T-cell (primary cell): ENCODE measurements at regions not wholly inside any gene's neighbourhood (a gene's known extent, or its start where the extent isn't known, plus 50 kb on each side); places are given as distances from the start of the nearest gene placed in this dataset.

Source experiments
- ATAC-seq, 4 experiments: fragments of 200-7000 bp in 3 of 4; fragments of 150-1000 bp in 1 of 4; cut with Tn5 transposase; replicated peaks in 1 of 4; 1 replicate in 3 of 4; 2 replicates in 1 of 4; pipeline ENCODE4 v1.10.0; 2021; ENCODE audit warnings: moderate library complexity in 3 of 4, mild to moderate bottlenecking in 2 of 4, moderate number of reproducible peaks in 1 of 4
- CTCF ChIA-PET, 2 donors: fragments of 300-600 bp; sonication (Branson Sonifier 250); formaldehyde crosslinking; loops; one replicate each; lab custom pipeline; 2022; ENCODE audit warnings: antibody characterized with exemption in 2 of 2; lab: Charles Lee
- POLR2A ChIA-PET, 2 donors: fragments of 300-600 bp; sonication (Branson Sonifier 250); formaldehyde crosslinking; loops; one replicate each; lab custom pipeline; 2022; ENCODE audit warnings: antibody characterized with exemption in 2 of 2; lab: Charles Lee
- DNase-seq, 35 experiments: peaks; one replicate each; pipeline versions ENCODE4 v3.0.0 to v3.0.0-alpha.2; 2013 to 2023
- H3K27ac ChIP-seq: one replicate; pipeline ENCODE4 v1.5.1; 2013; ENCODE audit warnings: low read length
- H3K27me3 ChIP-seq, 2 experiments: replicated peaks in 1 of 2; 1 replicate in 1 of 2; 2 replicates in 1 of 2; pipeline versions ENCODE4 v1.6.1 to v1.7.0; 2013; ENCODE audit warnings: low read length in 1 of 2, mixed read lengths in 1 of 2; ENCODE audit not compliant: control insufficient read depth in 2 of 2, insufficient read depth in 2 of 2; ENCODE audit errors: extremely low read depth in 1 of 2
- H3K36me3 ChIP-seq, 2 donors: 1 replicate in 1 of 2; 2 replicates in 1 of 2; pipeline versions ENCODE4 v1.6.1 to v1.7.0; 2013; ENCODE audit warnings: low read length in 1 of 2; ENCODE audit not compliant: control insufficient read depth in 2 of 2, insufficient read depth in 1 of 2; ENCODE audit errors: extremely low read depth in 1 of 2
- H3K4me1 ChIP-seq, 2 experiments: 1 replicate in 1 of 2; 2 replicates in 1 of 2; pipeline versions ENCODE4 v1.6.1 to v1.7.0; 2013; ENCODE audit warnings: low read length in 2 of 2, mixed read lengths in 1 of 2; ENCODE audit not compliant: insufficient read depth in 2 of 2, control insufficient read depth in 1 of 2; ENCODE audit errors: extremely low read depth in 1 of 2
- H3K4me3 ChIP-seq, 2 donors: 1 replicate in 1 of 2; 2 replicates in 1 of 2; pipeline versions ENCODE4 v1.5.1 to v1.7.0; 2013; ENCODE audit warnings: mild to moderate bottlenecking in 2 of 2, low read length in 1 of 2, moderate library complexity in 1 of 2; ENCODE audit not compliant: control insufficient read depth in 1 of 2; ENCODE audit errors: extremely low read depth in 1 of 2
- H3K9me3 ChIP-seq: 2 replicates; pipeline ENCODE4 v1.7.0; 2013
- H3K27ac Mint-ChIP-seq, 2 donors: one replicate each; pipeline ENCODE4 v1.8.0; 2020 to 2021; ENCODE audit warnings: mild to moderate bottlenecking in 2 of 2, mixed read lengths in 2 of 2
- H3K27me3 Mint-ChIP-seq, 2 donors: one replicate each; pipeline ENCODE4 v1.8.0; 2021 to 2022; ENCODE audit warnings: mixed read lengths in 2 of 2
- H3K36me3 Mint-ChIP-seq: one replicate; pipeline ENCODE4 v1.8.0; 2021; ENCODE audit warnings: mixed read lengths
- H3K4me1 Mint-ChIP-seq, 3 donors: one replicate each; pipeline ENCODE4 v1.8.0; 2020 to 2022; ENCODE audit warnings: mixed read lengths in 3 of 3, mild to moderate bottlenecking in 1 of 3
- H3K4me3 Mint-ChIP-seq, 3 donors: one replicate each; pipeline ENCODE4 v1.8.0; 2020 to 2022; ENCODE audit warnings: mild to moderate bottlenecking in 3 of 3, mixed read lengths in 3 of 3, moderate library complexity in 3 of 3
- H3K9me3 Mint-ChIP-seq, 3 donors: one replicate each; pipeline ENCODE4 v1.8.0; 2020 to 2022; ENCODE audit warnings: mixed read lengths in 3 of 3
- WGBS: methylation state at CpG from one replicate; pipeline ENCODE4 v1.1.5; 2013; ENCODE audit warnings: missing lambda C conversion rate; ENCODE audit not compliant: insufficient coverage; 5-methylcytosine and 5-hydroxymethylcytosine counted together

- no peaks in the 10 kb centered on the region for H3K27me3 Mint-ChIP-seq
- Histone ChIP-seq H3K4me1 (no peaks in the 10 kb centered on the region), H3K36me3 (no peaks in the 10 kb centered on the region), H3K4me3 (no peak overlapping the region), H3K27me3 (no peaks in the 10 kb centered on the region), H3K9me3 (no peaks in the 10 kb centered on the region), H3K27ac (no peak overlapping the region)
- POLR2A ChIA-PET = no interaction called here
- DNase-seq = no peak
- CTCF ChIA-PET = no interaction called here
- H3K9me3 Mint-ChIP-seq = no peaks in the 10 kb centered on the region
- no peak for ATAC-seq
- no CpG with 5 or more reads among the region's 2 CpGs for WGBS
- H3K4me3 Mint-ChIP-seq = no peak overlapping the region
- no peaks in the 10 kb centered on the region for H3K4me1 Mint-ChIP-seq
- no peak overlapping the region for H3K27ac Mint-ChIP-seq
- no peaks in the 10 kb centered on the region for H3K36me3 Mint-ChIP-seq
Measured at GRCh38 chr18:68417166-68417799, 297.6 kb downstream of the TMX3 start.

- Histone ChIP-seq H3K4me3 (no peak overlapping the region), H3K27ac (no peak overlapping the region), H3K9me3 (no peaks in the 10 kb centered on the region), H3K36me3 (no peaks in the 10 kb centered on the region), H3K4me1 (no peaks in the 10 kb centered on the region), H3K27me3 (no peaks in the 10 kb centered on the region)
- H3K4me1 Mint-ChIP-seq = no peaks in the 10 kb centered on the region
- ATAC-seq (no peak), DNase-seq (no peak)
- WGBS = no CpG with 5 or more reads among the region's 2 CpGs
- H3K9me3 Mint-ChIP-seq = no peaks in the 10 kb centered on the region
- H3K4me3 Mint-ChIP-seq = no peak overlapping the region
- ChIA-PET POLR2A (no interaction called here), CTCF (no interaction called here)
- no peaks in the 10 kb centered on the region for H3K27me3 Mint-ChIP-seq
- no peak overlapping the region for H3K27ac Mint-ChIP-seq
- H3K36me3 Mint-ChIP-seq = no peaks in the 10 kb centered on the region
Measured at GRCh38 chr18:68414407-68414806, 300.5 kb downstream of the TMX3 start.

- Histone ChIP-seq H3K27ac (no peak overlapping the region), H3K27me3 (no peaks in the 10 kb centered on the region), H3K36me3 (no peaks in the 10 kb centered on the region), H3K4me3 (no peak overlapping the region), H3K9me3 (no peaks in the 10 kb centered on the region), H3K4me1 (no peaks in the 10 kb centered on the region)
- Mint-ChIP-seq H3K4me3 (no peak overlapping the region), H3K27me3 (no peaks in the 10 kb centered on the region), H3K36me3 (no peaks in the 10 kb centered on the region), H3K4me1 (no peaks in the 10 kb centered on the region), H3K27ac (no peak overlapping the region), H3K9me3 (peaks cover 0 to 7% (median 0%) of the 10 kb centered on the region in 3 donors)
- DNase-seq (no peak), ATAC-seq (no peak)
- POLR2A ChIA-PET = no interaction called here
- 91% methylated on average over 1 of the region's 2 CpGs for WGBS
- CTCF ChIA-PET = no interaction called here
Measured at GRCh38 chr18:68409576-68409975, 305.3 kb downstream of the TMX3 start.

- no peak for ATAC-seq
Measured at GRCh38 chr18:68406761-68407160, 308.1 kb downstream of the TMX3 start.

GRCh38 chr18:68402784-68403183, 312.1 kb downstream of the TMX3 start:
- ChIA-PET CTCF (no interaction called here), POLR2A (no interaction called here)
- H3K27ac Mint-ChIP-seq = no peak overlapping the region
- H3K27me3 Mint-ChIP-seq = no peaks in the 10 kb centered on the region
- H3K36me3 Mint-ChIP-seq = no peaks in the 10 kb centered on the region
- Histone ChIP-seq H3K9me3 (no peaks in the 10 kb centered on the region), H3K4me1 (no peaks in the 10 kb centered on the region), H3K27me3 (no peaks in the 10 kb centered on the region), H3K36me3 (no peaks in the 10 kb centered on the region), H3K4me3 (no peak overlapping the region), H3K27ac (no peak overlapping the region)
- no peaks in the 10 kb centered on the region for H3K4me1 Mint-ChIP-seq
- H3K4me3 Mint-ChIP-seq = no peak overlapping the region
- peaks cover 0 to 7% (median 1%) of the 10 kb centered on the region in 3 donors for H3K9me3 Mint-ChIP-seq
- WGBS = no CpG with 5 or more reads among the region's 2 CpGs
- ATAC-seq (no peak), DNase-seq (no peak)

More at GRCh38 chr18:68406761-68407160, 308.1 kb downstream of the TMX3 start:
- Histone ChIP-seq H3K27ac (no peak overlapping the region), H3K36me3 (no peaks in the 10 kb centered on the region), H3K4me1 (no peaks in the 10 kb centered on the region), H3K27me3 (no peaks in the 10 kb centered on the region), H3K4me3 (no peak overlapping the region), H3K9me3 (no peaks in the 10 kb centered on the region)
- 81% methylated on average over 4 of the region's 4 CpGs for WGBS
- DNase-seq = no peak
- CTCF ChIA-PET = no interaction called here
- Mint-ChIP-seq H3K27ac (no peak overlapping the region), H3K4me1 (no peaks in the 10 kb centered on the region), H3K9me3 (peaks cover 0 to 7% (median 0%) of the 10 kb centered on the region in 3 donors), H3K36me3 (no peaks in the 10 kb centered on the region), H3K27me3 (no peaks in the 10 kb centered on the region), H3K4me3 (no peak overlapping the region)
- POLR2A ChIA-PET = no interaction called here

- Mint-ChIP-seq H3K36me3 (no peaks in the 10 kb centered on the region), H3K4me1 (no peaks in the 10 kb centered on the region), H3K27me3 (no peaks in the 10 kb centered on the region), H3K27ac (no peak overlapping the region), H3K4me3 (no peak overlapping the region), H3K9me3 (peaks cover 0 to 1% (median 0%) of the 10 kb centered on the region in 3 donors)
- CTCF ChIA-PET = no interaction called here
- POLR2A ChIA-PET = no interaction called here
- no peaks in the 10 kb centered on the region for H3K4me1 ChIP-seq
- H3K36me3 ChIP-seq = no peaks in the 10 kb centered on the region
- no peaks in the 10 kb centered on the region for H3K27me3 ChIP-seq
- no peaks in the 10 kb centered on the region for H3K9me3 ChIP-seq
- H3K27ac ChIP-seq = no peak overlapping the region
- DNase-seq (no peak), ATAC-seq (no peak)
- no CpG with 5 or more reads among the region's 3 CpGs for WGBS
- no peak overlapping the region for H3K4me3 ChIP-seq
Measured at GRCh38 chr18:68400889-68401288, 314.0 kb downstream of the TMX3 start.

GRCh38 chr18:68399721-68400120, 315.2 kb downstream of the TMX3 start:
- Histone ChIP-seq H3K4me1 (no peaks in the 10 kb centered on the region), H3K4me3 (no peak overlapping the region), H3K9me3 (no peaks in the 10 kb centered on the region), H3K36me3 (no peaks in the 10 kb centered on the region), H3K27ac (no peak overlapping the region), H3K27me3 (no peaks in the 10 kb centered on the region)
- H3K9me3 Mint-ChIP-seq = peaks cover 0 to 1% (median 0%) of the 10 kb centered on the region in 3 donors
- no CpG with 5 or more reads among the region's 2 CpGs for WGBS
- H3K4me3 Mint-ChIP-seq = no peak overlapping the region
- CTCF ChIA-PET = no interaction called here
- H3K27me3 Mint-ChIP-seq = no peaks in the 10 kb centered on the region
- H3K27ac Mint-ChIP-seq = no peak overlapping the region
- H3K4me1 Mint-ChIP-seq = no peaks in the 10 kb centered on the region
- ATAC-seq (no peak), DNase-seq (no peak)
- H3K36me3 Mint-ChIP-seq = no peaks in the 10 kb centered on the region
- POLR2A ChIA-PET = no interaction called here
